Astrocyte (in vitro differentiated cells and primary cell): ENCODE measurements at regions not wholly inside any gene's neighbourhood (a gene's known extent, or its start where the extent isn't known, plus 50 kb on each side); places are given as distances from the start of the nearest gene placed in this dataset.

Experiments used
- DNase-seq: peaks from one replicate; pipeline ENCODE4 v3.0.0-alpha.2; 2010; ENCODE audit warnings: low read depth
- FAIRE-seq: peaks from 2 replicates; lab custom pipeline; 2011; peaks lifted over from hg19 to GRCh38; lab: Jason Lieb, UNC
- H2AFZ ChIP-seq: 2 replicates; pipeline ENCODE4 v1.6.0; 2012; ENCODE audit warnings: low read depth, low read length, inconsistent platforms
- H3K27ac ChIP-seq: 2 replicates; pipeline ENCODE4 v1.5.1; 2011; ENCODE audit warnings: low read depth, low read length, inconsistent platforms
- H3K27me3 ChIP-seq: 2 replicates; pipeline ENCODE4 v1.6.0; 2011; ENCODE audit warnings: low read length, inconsistent platforms; ENCODE audit not compliant: insufficient read depth
- H3K36me3 ChIP-seq: 2 replicates; pipeline ENCODE4 v1.5.1; 2011; ENCODE audit warnings: low read length, inconsistent platforms; ENCODE audit not compliant: insufficient read depth
- H3K4me1 ChIP-seq: 2 replicates; pipeline ENCODE4 v1.5.1; 2011; ENCODE audit warnings: low read length, inconsistent platforms; ENCODE audit not compliant: insufficient read depth
- H3K4me2 ChIP-seq: 2 replicates; pipeline ENCODE4 v1.6.0; 2012; ENCODE audit warnings: low read length, inconsistent platforms
- H3K4me3 ChIP-seq: 2 replicates; pipeline ENCODE4 v1.5.1; 2011; ENCODE audit warnings: low read depth, mild to moderate bottlenecking, low read length, inconsistent platforms; ENCODE audit not compliant: insufficient read depth
- H3K79me2 ChIP-seq: 2 replicates; pipeline ENCODE4 v1.6.0; 2012; ENCODE audit warnings: mild to moderate bottlenecking, low read length, inconsistent platforms; ENCODE audit not compliant: insufficient read depth
- H3K9ac ChIP-seq: 2 replicates; pipeline ENCODE4 v1.6.0; 2012; ENCODE audit warnings: mild to moderate bottlenecking, low read length, inconsistent platforms
- H3K9me3 ChIP-seq: 2 replicates; pipeline ENCODE4 v1.5.1; 2012; ENCODE audit warnings: low read depth, mild to moderate bottlenecking, low read length, inconsistent platforms; ENCODE audit not compliant: insufficient read depth
- H4K20me1 ChIP-seq: 2 replicates; pipeline ENCODE4 v1.6.0; 2012; ENCODE audit warnings: low read length, inconsistent platforms; ENCODE audit not compliant: insufficient read depth
- H3K27ac Mint-ChIP-seq: one replicate; pipeline ENCODE4 v1.8.0; 2021; ENCODE audit warnings: mild to moderate bottlenecking, mixed read lengths; ENCODE audit not compliant: unreplicated experiment
- H3K27me3 Mint-ChIP-seq: one replicate; pipeline ENCODE4 v1.8.0; 2021; ENCODE audit warnings: low read depth, mixed read lengths; ENCODE audit not compliant: unreplicated experiment
- H3K36me3 Mint-ChIP-seq: one replicate; pipeline ENCODE4 v1.8.0; 2021; ENCODE audit warnings: low read depth, mixed read lengths; ENCODE audit not compliant: unreplicated experiment
- H3K4me1 Mint-ChIP-seq: one replicate; pipeline ENCODE4 v1.8.0; 2021; ENCODE audit warnings: low read depth, mixed read lengths; ENCODE audit not compliant: unreplicated experiment
- H3K4me3 Mint-ChIP-seq: one replicate; pipeline ENCODE4 v1.8.0; 2021; ENCODE audit warnings: mild to moderate bottlenecking, moderate library complexity, mixed read lengths; ENCODE audit not compliant: unreplicated experiment
- H3K9me3 Mint-ChIP-seq: one replicate; pipeline ENCODE4 v1.8.0; 2021; ENCODE audit warnings: mild to moderate bottlenecking, mixed read lengths; ENCODE audit not compliant: unreplicated experiment
- EZH2 ChIP-seq: IDR thresholded peaks from 2 replicates; pipeline ENCODE4 v1.6.1; 2012; ENCODE audit warnings: mild to moderate bottlenecking, low read length, inconsistent platforms; ENCODE audit not compliant: insufficient read depth
- TF ChIP-seq, protein P1 (sequence below): IDR thresholded peaks from 2 replicates; pipeline ENCODE4 v1.5.1; 2011; ENCODE audit warnings: low read depth, mild to moderate bottlenecking, inconsistent platforms, low read length, moderate library complexity; ENCODE audit not compliant: insufficient read depth

DNA sequence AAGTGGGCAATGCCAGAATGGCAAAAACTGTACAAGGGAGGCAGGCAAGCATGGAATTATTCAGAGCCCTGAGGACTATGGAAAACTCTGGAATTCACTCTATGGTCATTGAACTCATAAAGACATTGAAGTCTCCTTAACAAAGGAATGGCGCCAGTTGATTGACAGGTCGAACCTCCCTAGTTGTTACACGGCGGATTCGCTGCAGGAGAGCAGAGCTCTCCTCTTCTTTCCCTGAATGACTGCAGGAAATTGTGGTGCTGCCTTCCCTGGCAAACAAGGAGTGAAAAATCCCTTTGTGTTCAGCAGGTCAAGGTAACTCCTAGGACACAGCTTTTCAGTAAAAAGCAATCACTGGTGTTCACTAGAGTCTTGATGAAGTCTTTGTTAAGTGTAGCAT is 732.8 kb upstream of the FRG1 start:
- H3K27me3 ChIP-seq = no peaks in the 10 kb centered on the region
- H4K20me1 ChIP-seq = no peaks in the 10 kb centered on the region
- H3K4me2 ChIP-seq = no peak overlapping the region
- Mint-ChIP-seq H3K27me3 (no peaks in the 10 kb centered on the region), H3K4me3 (no peak overlapping the region), H3K4me1 (peaks cover 10% of the 10 kb centered on the region), H3K36me3 (no peaks in the 10 kb centered on the region), H3K9me3 (no peaks in the 10 kb centered on the region), H3K27ac (no peak overlapping the region)
- H2AFZ ChIP-seq = no peak overlapping the region
- H3K36me3 ChIP-seq = no peaks in the 10 kb centered on the region
- TF ChIP-seq EZH2 = no peak
- TF ChIP-seq, protein P1, sequence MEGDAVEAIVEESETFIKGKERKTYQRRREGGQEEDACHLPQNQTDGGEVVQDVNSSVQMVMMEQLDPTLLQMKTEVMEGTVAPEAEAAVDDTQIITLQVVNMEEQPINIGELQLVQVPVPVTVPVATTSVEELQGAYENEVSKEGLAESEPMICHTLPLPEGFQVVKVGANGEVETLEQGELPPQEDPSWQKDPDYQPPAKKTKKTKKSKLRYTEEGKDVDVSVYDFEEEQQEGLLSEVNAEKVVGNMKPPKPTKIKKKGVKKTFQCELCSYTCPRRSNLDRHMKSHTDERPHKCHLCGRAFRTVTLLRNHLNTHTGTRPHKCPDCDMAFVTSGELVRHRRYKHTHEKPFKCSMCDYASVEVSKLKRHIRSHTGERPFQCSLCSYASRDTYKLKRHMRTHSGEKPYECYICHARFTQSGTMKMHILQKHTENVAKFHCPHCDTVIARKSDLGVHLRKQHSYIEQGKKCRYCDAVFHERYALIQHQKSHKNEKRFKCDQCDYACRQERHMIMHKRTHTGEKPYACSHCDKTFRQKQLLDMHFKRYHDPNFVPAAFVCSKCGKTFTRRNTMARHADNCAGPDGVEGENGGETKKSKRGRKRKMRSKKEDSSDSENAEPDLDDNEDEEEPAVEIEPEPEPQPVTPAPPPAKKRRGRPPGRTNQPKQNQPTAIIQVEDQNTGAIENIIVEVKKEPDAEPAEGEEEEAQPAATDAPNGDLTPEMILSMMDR = no peak
- no peak overlapping the region for H3K27ac ChIP-seq
- H3K4me3 ChIP-seq = no peak overlapping the region
- no peaks in the 10 kb centered on the region for H3K79me2 ChIP-seq
- no peak for DNase-seq
- peaks cover 4% of the 10 kb centered on the region for H3K9me3 ChIP-seq
- no peaks in the 10 kb centered on the region for H3K4me1 ChIP-seq
- FAIRE-seq = no peak
- no peak overlapping the region for H3K9ac ChIP-seq

DNA sequence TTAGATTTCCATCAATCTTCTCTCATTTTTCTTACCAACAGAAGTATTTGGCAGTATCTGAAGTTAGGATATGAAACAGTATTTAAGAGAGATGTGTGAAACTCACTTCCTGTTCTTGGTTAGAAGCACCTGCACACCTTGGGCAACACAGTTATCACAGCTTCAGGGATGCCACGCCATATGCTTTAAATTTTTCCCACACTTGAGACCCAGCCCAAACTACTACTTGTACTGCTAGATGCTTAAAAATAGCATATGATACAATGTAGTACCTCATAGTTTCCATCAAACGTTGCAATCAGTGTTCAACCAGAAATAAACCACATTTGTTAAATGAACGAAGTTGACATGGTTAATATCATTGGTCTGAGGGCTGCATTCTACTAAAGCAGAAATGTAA is 725.1 kb upstream of the FRG1 start:
- Histone ChIP-seq H2AFZ (no peak overlapping the region), H3K79me2 (no peaks in the 10 kb centered on the region), H3K4me1 (no peaks in the 10 kb centered on the region), H3K9ac (no peak overlapping the region), H3K9me3 (peaks cover 4% of the 10 kb centered on the region), H3K4me3 (no peak overlapping the region), H3K4me2 (no peak overlapping the region), H3K27ac (no peak overlapping the region), H4K20me1 (no peaks in the 10 kb centered on the region), H3K27me3 (no peaks in the 10 kb centered on the region), H3K36me3 (no peaks in the 10 kb centered on the region)
- H3K27me3 Mint-ChIP-seq = no peaks in the 10 kb centered on the region
- no peak for TF ChIP-seq EZH2
- TF ChIP-seq, protein P1 = no peak
- FAIRE-seq (no peak), DNase-seq (no peak)
- no peaks in the 10 kb centered on the region for H3K36me3 Mint-ChIP-seq
- H3K27ac Mint-ChIP-seq = no peak overlapping the region
- H3K4me3 Mint-ChIP-seq = no peak overlapping the region
- no peaks in the 10 kb centered on the region for H3K9me3 Mint-ChIP-seq
- no peaks in the 10 kb centered on the region for H3K4me1 Mint-ChIP-seq

DNA sequence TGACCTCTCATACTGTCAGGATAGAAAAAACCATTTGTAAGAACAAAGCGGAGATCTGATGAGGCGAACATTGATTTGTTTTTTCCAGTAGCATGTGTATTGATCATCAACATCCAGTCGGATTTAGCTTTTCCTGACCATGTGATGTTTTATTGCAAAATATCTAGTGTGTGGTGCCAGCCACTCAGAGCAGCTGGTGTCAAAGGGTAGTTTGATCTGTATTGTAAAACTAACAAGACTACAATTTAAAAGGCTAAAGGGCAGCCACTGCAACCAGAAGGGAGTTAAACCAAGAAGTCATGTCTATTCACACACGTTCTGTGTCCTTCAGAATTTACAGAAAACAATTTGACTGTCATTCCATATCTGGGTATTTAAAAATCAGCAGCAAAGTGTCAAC is 719.0 kb upstream of the FRG1 start:
- Histone ChIP-seq H3K4me2 (no peak overlapping the region), H3K79me2 (no peaks in the 10 kb centered on the region), H4K20me1 (no peaks in the 10 kb centered on the region), H3K36me3 (no peaks in the 10 kb centered on the region), H2AFZ (no peak overlapping the region), H3K9ac (no peak overlapping the region), H3K27me3 (no peaks in the 10 kb centered on the region), H3K4me3 (no peak overlapping the region), H3K4me1 (no peaks in the 10 kb centered on the region), H3K27ac (no peak overlapping the region), H3K9me3 (no peaks in the 10 kb centered on the region)
- TF ChIP-seq EZH2 = no peak
- TF ChIP-seq, protein P1 = no peak
- Mint-ChIP-seq H3K36me3 (no peaks in the 10 kb centered on the region), H3K4me1 (no peaks in the 10 kb centered on the region), H3K4me3 (no peak overlapping the region), H3K27me3 (no peaks in the 10 kb centered on the region), H3K9me3 (no peaks in the 10 kb centered on the region), H3K27ac (no peak overlapping the region)
- DNase-seq = no peak
- FAIRE-seq = no peak
